ENCODE measurements at regions not wholly inside any gene's neighbourhood (a gene's known extent, or its start where the extent isn't known, plus 50 kb on each side); places are given as distances from the start of the nearest gene placed in this dataset.

DNA sequence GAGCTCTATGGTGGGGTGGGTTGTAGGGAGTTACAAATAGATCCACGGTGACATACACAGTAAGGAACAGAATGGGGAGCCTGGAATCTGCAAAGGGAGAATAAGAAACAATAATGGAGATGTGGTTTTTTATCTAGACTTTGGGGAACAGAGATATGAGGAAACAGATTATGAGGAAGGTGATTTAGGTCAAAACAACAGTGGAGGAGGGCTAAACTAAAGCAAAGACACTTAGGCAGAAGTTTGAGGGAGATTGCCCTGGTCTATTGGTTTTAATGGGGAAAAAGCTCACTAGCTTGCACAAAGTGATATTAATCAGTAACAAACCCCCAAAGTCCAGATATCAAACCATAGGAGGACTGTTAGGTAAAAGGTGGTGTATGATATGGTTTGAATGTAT lies 144.5 kb upstream of the DYRK2 start:
- TF ChIP-seq, protein P1, sequence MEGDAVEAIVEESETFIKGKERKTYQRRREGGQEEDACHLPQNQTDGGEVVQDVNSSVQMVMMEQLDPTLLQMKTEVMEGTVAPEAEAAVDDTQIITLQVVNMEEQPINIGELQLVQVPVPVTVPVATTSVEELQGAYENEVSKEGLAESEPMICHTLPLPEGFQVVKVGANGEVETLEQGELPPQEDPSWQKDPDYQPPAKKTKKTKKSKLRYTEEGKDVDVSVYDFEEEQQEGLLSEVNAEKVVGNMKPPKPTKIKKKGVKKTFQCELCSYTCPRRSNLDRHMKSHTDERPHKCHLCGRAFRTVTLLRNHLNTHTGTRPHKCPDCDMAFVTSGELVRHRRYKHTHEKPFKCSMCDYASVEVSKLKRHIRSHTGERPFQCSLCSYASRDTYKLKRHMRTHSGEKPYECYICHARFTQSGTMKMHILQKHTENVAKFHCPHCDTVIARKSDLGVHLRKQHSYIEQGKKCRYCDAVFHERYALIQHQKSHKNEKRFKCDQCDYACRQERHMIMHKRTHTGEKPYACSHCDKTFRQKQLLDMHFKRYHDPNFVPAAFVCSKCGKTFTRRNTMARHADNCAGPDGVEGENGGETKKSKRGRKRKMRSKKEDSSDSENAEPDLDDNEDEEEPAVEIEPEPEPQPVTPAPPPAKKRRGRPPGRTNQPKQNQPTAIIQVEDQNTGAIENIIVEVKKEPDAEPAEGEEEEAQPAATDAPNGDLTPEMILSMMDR (IDR thresholded peaks at IDR 0.05) = no peak
- no peak for TF ChIP-seq POLR2AphosphoS5 (IDR thresholded peaks at IDR 0.05; ENCODE audit: insufficient read depth in 1 of 2, low read depth in 1 of 2)
- no peak for TF ChIP-seq POLR2A (IDR thresholded peaks at IDR 0.05)
- Histone ChIP-seq H3K9me3 (no peaks in the 10 kb centered on the region), H3K36me3 (no peaks in the 10 kb centered on the region), H3K4me1 (no peaks in the 10 kb centered on the region), H3K27me3 (no peaks in the 10 kb centered on the region), H3K27ac (no peak overlapping the region), H3K4me3 (no peak overlapping the region)
- no peak for DNase-seq (ENCODE audit: extremely low spot score in 2 of 2)
- intact Hi-C loops (cut with DNase I) = no loop called here

DNA sequence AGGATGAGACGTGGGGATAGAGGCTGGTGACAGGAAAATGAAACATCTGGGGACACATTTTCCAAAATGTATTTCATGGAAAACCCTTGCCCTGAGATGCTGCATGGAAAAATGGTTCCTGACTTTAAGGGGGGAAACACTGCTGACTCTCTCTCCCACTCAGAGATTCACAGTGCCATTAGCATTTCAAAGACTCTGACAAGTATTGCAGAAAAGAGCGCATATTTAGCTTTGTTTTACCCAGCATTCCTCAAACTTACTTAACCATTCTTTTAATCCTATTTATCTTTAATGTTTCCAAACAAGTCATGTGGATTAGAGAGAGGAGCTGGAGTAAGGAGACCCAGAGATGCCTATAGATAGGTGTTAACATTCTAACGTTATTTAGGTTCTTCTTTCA lies 141.8 kb upstream of the DYRK2 start:
- Histone ChIP-seq H3K4me3 (no peak overlapping the region), H3K36me3 (no peaks in the 10 kb centered on the region), H3K4me1 (no peaks in the 10 kb centered on the region), H3K27me3 (no peaks in the 10 kb centered on the region), H3K9me3 (no peaks in the 10 kb centered on the region), H3K27ac (no peak overlapping the region)
- DNase-seq (ENCODE audit: extremely low spot score in 2 of 2) = no peak
- intact Hi-C loops (cut with DNase I) = no loop called here
- TF ChIP-seq POLR2A (IDR thresholded peaks at IDR 0.05) = no peak
- TF ChIP-seq, protein P1 (IDR thresholded peaks at IDR 0.05) = no peak
- TF ChIP-seq POLR2AphosphoS5 (IDR thresholded peaks at IDR 0.05; ENCODE audit: insufficient read depth in 1 of 2, low read depth in 1 of 2) = no peak

DNA sequence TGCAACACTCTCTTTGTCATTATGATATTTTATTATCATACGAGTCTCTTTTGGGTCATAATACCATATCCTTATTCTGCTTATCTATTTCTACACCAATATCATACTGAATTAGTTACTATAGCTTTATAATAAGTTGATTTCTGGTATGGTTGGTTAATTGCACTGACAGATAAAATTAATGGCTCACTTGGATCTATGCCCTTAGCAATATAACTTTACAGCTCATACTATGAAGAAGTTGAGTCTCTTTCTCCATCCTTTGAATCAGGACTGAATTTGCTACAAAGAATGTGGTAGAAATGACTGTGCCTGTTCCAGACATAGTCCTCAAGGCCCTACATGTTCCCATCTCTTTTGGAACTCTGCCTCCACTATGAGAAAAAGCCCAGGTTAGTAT lies 139.7 kb upstream of the DYRK2 start:
- TF ChIP-seq, protein P1 (IDR thresholded peaks at IDR 0.05) = no peak
- TF ChIP-seq POLR2A (IDR thresholded peaks at IDR 0.05) = no peak
- TF ChIP-seq POLR2AphosphoS5 (IDR thresholded peaks at IDR 0.05; ENCODE audit: insufficient read depth in 1 of 2, low read depth in 1 of 2) = no peak
- DNase-seq (ENCODE audit: extremely low spot score in 2 of 2) = no peak
- H3K27ac ChIP-seq = no peak overlapping the region
- intact Hi-C loops (cut with DNase I) = no loop called here
- H3K9me3 ChIP-seq = no peaks in the 10 kb centered on the region
- H3K4me3 ChIP-seq = no peak overlapping the region
- H3K36me3 ChIP-seq = no peaks in the 10 kb centered on the region
- no peaks in the 10 kb centered on the region for H3K4me1 ChIP-seq
- H3K27me3 ChIP-seq = no peaks in the 10 kb centered on the region

DNA sequence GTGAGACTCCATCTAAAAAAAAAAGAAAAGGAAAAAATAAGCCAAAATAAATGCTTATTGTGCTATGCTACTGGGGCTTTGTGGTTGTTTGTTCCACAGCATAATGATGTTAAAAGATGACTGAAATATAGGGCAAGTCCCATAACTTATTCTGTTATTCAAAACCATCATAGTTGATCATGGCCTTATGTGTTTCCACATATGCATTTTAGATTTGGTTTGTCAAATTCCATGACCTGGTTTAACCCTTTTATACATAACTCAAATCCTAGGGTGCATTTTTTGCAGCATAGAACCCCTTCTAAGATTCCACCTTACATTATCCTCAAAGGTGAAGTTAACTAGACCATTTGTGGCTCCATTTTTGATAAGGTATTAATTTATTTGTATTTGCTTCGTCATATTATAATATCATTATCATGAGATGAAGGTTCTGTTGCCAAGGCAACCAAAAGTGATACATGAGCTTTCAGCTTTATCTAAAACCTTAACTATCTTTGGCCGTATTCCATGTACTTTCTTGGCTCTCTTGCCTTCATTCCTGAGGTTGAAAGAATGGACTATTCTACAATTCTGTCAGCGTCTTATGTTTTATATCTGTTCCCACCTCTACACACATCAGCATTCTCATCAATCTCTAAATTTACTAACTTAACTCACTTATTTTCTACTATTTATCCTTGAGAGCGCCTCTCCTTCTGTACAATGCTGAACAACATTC lies 138.7 kb upstream of the DYRK2 start:
- intact Hi-C loops (cut with DNase I) = no loop called here
- DNase-seq (ENCODE audit: extremely low spot score in 2 of 2) = no peak
- no peaks in the 10 kb centered on the region for H3K36me3 ChIP-seq
- TF ChIP-seq POLR2AphosphoS5 (IDR thresholded peaks at IDR 0.05; ENCODE audit: insufficient read depth in 1 of 2, low read depth in 1 of 2) = no peak
- no peak for TF ChIP-seq POLR2A (IDR thresholded peaks at IDR 0.05)
- TF ChIP-seq, protein P1 (IDR thresholded peaks at IDR 0.05) = no peak
- no peaks in the 10 kb centered on the region for H3K27me3 ChIP-seq
- H3K4me1 ChIP-seq = no peaks in the 10 kb centered on the region
- H3K4me3 ChIP-seq = no peak overlapping the region
- no peaks in the 10 kb centered on the region for H3K9me3 ChIP-seq
- H3K27ac ChIP-seq = no peak overlapping the region

DNA sequence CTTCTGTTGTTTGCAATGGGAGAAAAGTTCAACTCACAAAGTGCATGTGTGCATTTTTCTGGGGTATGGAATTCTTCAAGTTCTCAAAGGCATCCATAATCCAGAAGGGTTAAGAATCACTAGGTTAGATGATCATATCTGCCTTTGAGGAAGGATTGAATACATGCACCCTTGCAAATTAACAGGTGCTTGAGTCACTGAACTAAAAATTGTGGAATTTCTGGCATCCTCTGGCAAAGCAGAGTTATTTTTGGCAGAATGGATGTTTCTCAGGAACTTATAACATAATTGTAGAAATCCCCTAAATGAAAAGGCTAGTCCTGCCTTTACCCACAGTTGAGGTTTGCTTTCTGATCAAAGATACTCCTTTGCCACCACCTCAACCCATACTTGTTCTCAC lies 136.5 kb upstream of the DYRK2 start:
- Histone ChIP-seq H3K4me3 (no peak overlapping the region), H3K4me1 (peaks cover 4% of the 10 kb centered on the region), H3K27ac (no peak overlapping the region), H3K36me3 (no peaks in the 10 kb centered on the region), H3K27me3 (no peaks in the 10 kb centered on the region), H3K9me3 (no peaks in the 10 kb centered on the region)
- TF ChIP-seq POLR2AphosphoS5 (IDR thresholded peaks at IDR 0.05; ENCODE audit: insufficient read depth in 1 of 2, low read depth in 1 of 2) = no peak
- TF ChIP-seq POLR2A (IDR thresholded peaks at IDR 0.05) = no peak
- TF ChIP-seq, protein P1 (IDR thresholded peaks at IDR 0.05) = no peak
- DNase-seq (ENCODE audit: extremely low spot score in 2 of 2) = no peak
- intact Hi-C loops (cut with DNase I) = no loop called here
